ENCODE measurements at regions not wholly inside any gene's neighbourhood (a gene's known extent, or its start where the extent isn't known, plus 50 kb on each side); places are given as distances from the start of the nearest gene placed in this dataset.

GRCh38 chr4:153152501-153153338, 51.5 kb upstream of the TRIM2 start:
- no peak for TF ChIP-seq CTCF (IDR thresholded peaks at IDR 0.05)
- no peak for TF ChIP-seq POLR2A (IDR thresholded peaks at IDR 0.05)

Data from suprapubic skin (tissue), 3 donors.